ENCODE measurements at regions not wholly inside any gene's neighbourhood (a gene's known extent, or its start where the extent isn't known, plus 50 kb on each side); places are given as distances from the start of the nearest gene placed in this dataset.

GRCh38 chr12:46531804-46532203 is 159.2 kb upstream of the SLC38A2 start (continued):
- TF ChIP-seq GTF2I (CRISPR knock-in tag; conservative IDR thresholded peaks at IDR 0.05), result no peak
- TF ChIP-seq ATF3 (CRISPR knock-in tag; conservative IDR thresholded peaks at IDR 0.05), result no peak
- no peak for TF ChIP-seq ZNF425 (CRISPR knock-in tag; conservative IDR thresholded peaks at IDR 0.05)
- TF ChIP-seq CBFB (CRISPR knock-in tag; IDR thresholded peaks at IDR 0.05; ENCODE audit: low read depth), result no peak
- no peak for TF ChIP-seq ATF6 (CRISPR knock-in tag; IDR thresholded peaks at IDR 0.05)

GRCh38 chr12:46531059-46531785 is 158.6 kb upstream of the SLC38A2 start:
- Mint-ChIP-seq H3K27ac (no peak overlapping the region), H3K36me3 (peaks cover 19% of the 10 kb centered on the region), H3K4me1 (peaks cover 11% of the 10 kb centered on the region; the same call in 1 of the 2 replicates), H3K9me3 (peaks cover 21% of the 10 kb centered on the region), H3K4me3 (no peak overlapping the region), H3K27me3 (ENCODE audit: low read depth) (no peaks in the 10 kb centered on the region)
- ChIA-PET POLR2A (no interaction called here), CTCF (interaction anchor here (1.2 kb wide), 1 partner anchor 130 kb away, joined by 3 read pairs; no protein-coding TSS in a partner anchor)
- TF ChIP-seq NFE2L1 (CRISPR knock-in tag; IDR thresholded peaks at IDR 0.05) (no peak), ZBTB21 (CRISPR knock-in tag; IDR thresholded peaks at IDR 0.05; ENCODE audit: borderline replicate concordance) (no peak), NFYB (CRISPR knock-in tag; conservative IDR thresholded peaks at IDR 0.05; ENCODE audit: low read depth) (no peak), NR1H2 (CRISPR knock-in tag; IDR thresholded peaks at IDR 0.05) (no peak), ZNF263 (CRISPR knock-in tag; IDR thresholded peaks at IDR 0.05; ENCODE audit: low read depth) (no peak), RELA (CRISPR knock-in tag; IDR thresholded peaks at IDR 0.05; ENCODE audit: borderline replicate concordance) (no peak), ATF1 (CRISPR knock-in tag; IDR thresholded peaks at IDR 0.05) (no peak), ZBTB43 (CRISPR knock-in tag; IDR thresholded peaks at IDR 0.05) (no peak), ZNF232 (CRISPR knock-in tag; IDR thresholded peaks at IDR 0.05) (no peak), ATF2 (CRISPR knock-in tag; IDR thresholded peaks at IDR 0.05; ENCODE audit: borderline replicate concordance, low read depth) (no peak), ZNF671 (CRISPR knock-in tag; IDR thresholded peaks at IDR 0.05) (no peak)
- ATAC-seq (no peak), DNase-seq (ENCODE audit: low spot score) (no peak)

Data from WTC11 (cell line).